Aorta (tissue), 5 donors: ENCODE measurements at regions not wholly inside any gene's neighbourhood (a gene's known extent, or its start where the extent isn't known, plus 50 kb on each side); places are given as distances from the start of the nearest gene placed in this dataset.
"Not testable (repeated sequence)": the region's sequence is repeated elsewhere in the genome, so short reads cannot be mapped to it uniquely, and the experiment has no call there.

Experiments
- ATAC-seq: fragments of 200-7000 bp; cut with Tn5 transposase; one replicate; pipeline ENCODE4 v1.9.1; 2022; ENCODE audit warnings: moderate library complexity; ENCODE audit not compliant: low FRiP score
- DNase-seq, 2 donors: peaks; one replicate each; pipeline ENCODE4 v3.0.0-alpha.2; 2020
- H3K27ac ChIP-seq, 2 donors: one replicate each; pipeline ENCODE4 v1.5.1; 2013; ENCODE audit warnings: low read length in 2 of 2, mild to moderate bottlenecking in 2 of 2, moderate library complexity in 2 of 2, control low read depth in 1 of 2, inconsistent platforms in 1 of 2, low read depth in 1 of 2
- H3K27me3 ChIP-seq, 2 donors: one replicate each; pipeline ENCODE4 v1.6.1; 2013; ENCODE audit warnings: control low read depth in 1 of 2, low read length in 1 of 2, mild to moderate bottlenecking in 1 of 2, moderate library complexity in 1 of 2; ENCODE audit not compliant: insufficient read depth in 2 of 2, control insufficient read depth in 1 of 2
- H3K36me3 ChIP-seq, 2 donors: one replicate each; pipeline ENCODE4 v1.6.1; 2013; ENCODE audit warnings: control low read depth in 1 of 2, low read length in 1 of 2, mild to moderate bottlenecking in 1 of 2; ENCODE audit not compliant: insufficient read depth in 2 of 2, control insufficient read depth in 1 of 2
- H3K4me1 ChIP-seq, 2 donors: one replicate each; pipeline ENCODE4 v1.6.1; 2013; ENCODE audit warnings: low read length in 2 of 2, control low read depth in 1 of 2, mild to moderate bottlenecking in 1 of 2, moderate library complexity in 1 of 2; ENCODE audit not compliant: insufficient read depth in 2 of 2, control insufficient read depth in 1 of 2
- H3K4me3 ChIP-seq, 2 donors: one replicate each; pipeline ENCODE4 v1.5.1; 2013; ENCODE audit warnings: low read length in 2 of 2, control low read depth in 1 of 2, mild to moderate bottlenecking in 1 of 2
- H3K9me3 ChIP-seq: one replicate; pipeline ENCODE4 v1.6.1; 2013; ENCODE audit warnings: mild to moderate bottlenecking, low read length; ENCODE audit not compliant: control insufficient read depth
- WGBS, 2 donors: extraction: QIAGEN DNeasy Blood & Tissue Kit; methylation state at CpG; one replicate each; pipeline ENCODE4 v1.1.7; 2013; 5-methylcytosine and 5-hydroxymethylcytosine counted together
- intact Hi-C, 2 donors: fragments of 100-400 bp; cut with DNase I; formaldehyde crosslinking; loops; one replicate each; pipeline versions ENCODE4 v1.14.2 to v1.15.0; 2022
- donor health status: healthy with polysubstance abuse.
- donor health status: Bipolar disorder and iron deficiency.
- donor health status: DM: no; HTN: no; CAD: no.
- donor health status: DM: no; HTN: no; CAD: no.
- donor health status: DM: yes; HTN: yes; CAD: no.

GRCh38 chr2:236353594-236353942 is 89.4 kb upstream of the ASB18 start:
- no peaks in the 10 kb centered on the region for H3K9me3 ChIP-seq
- intact Hi-C loops, result loop anchor here (2.0 to 10.0 kb wide), 5 partner anchors 151 to 709 kb away; partner anchors contain the start of gene ACKR3 (in 1 of the 2)
- H3K4me3 ChIP-seq, result no peak overlapping the region
- 76 to 82% methylated on average over 6 of the region's 6 CpGs for whole genome bisulfite sequencing, 2 donors
- no peaks in the 10 kb centered on the region for H3K27me3 ChIP-seq
- no peak overlapping the region for H3K27ac ChIP-seq
- ATAC-seq (no peak), DNase-seq (no peak)
- H3K4me1 ChIP-seq, result no peaks in the 10 kb centered on the region
- no peaks in the 10 kb centered on the region for H3K36me3 ChIP-seq

GRCh38 chr2:236354056-236354940 is 90.1 kb upstream of the ASB18 start:
- 89 to 90% methylated on average over 15 of the region's 15 CpGs for WGBS, 2 donors
- ATAC-seq (no peak), DNase-seq (no peak)
- H3K4me3 ChIP-seq, result no peak overlapping the region
- no peaks in the 10 kb centered on the region for H3K36me3 ChIP-seq
- no peaks in the 10 kb centered on the region for H3K4me1 ChIP-seq
- H3K9me3 ChIP-seq, result no peaks in the 10 kb centered on the region
- H3K27ac ChIP-seq, result no peak overlapping the region
- intact Hi-C loops, result loop anchor here (2.0 to 10.0 kb wide), 5 partner anchors 151 to 713 kb away; partner anchors contain the start of gene ACKR3 (in 1 of the 2)
- no peaks in the 10 kb centered on the region for H3K27me3 ChIP-seq

- Histone ChIP-seq H3K27ac (no peak overlapping the region), H3K27me3 (no peaks in the 10 kb centered on the region), H3K9me3 (no peaks in the 10 kb centered on the region), H3K4me3 (no peak overlapping the region), H3K4me1 (no peaks in the 10 kb centered on the region), H3K36me3 (no peaks in the 10 kb centered on the region)
- intact Hi-C loops, result loop anchor here (2.0 to 10.0 kb wide), 5 partner anchors 150 to 712 kb away; partner anchors contain the start of gene ACKR3 (in 1 of the 2)
- no peak for ATAC-seq
- DNase-seq, result no peak
- WGBS, 2 donors, result 88 to 89% methylated on average over 21 of the region's 21 CpGs
These were observed 90.9 kb upstream of the ASB18 start for GRCh38 chr2:236354973-236355595.

GRCh38 chr2:236355911-236356310 is 91.7 kb upstream of the ASB18 start:
- H3K36me3 ChIP-seq, result no peaks in the 10 kb centered on the region
- no peak for DNase-seq
- no peak overlapping the region for H3K4me3 ChIP-seq
- intact Hi-C loops, result loop anchor here in 1 of 2 donors (2.0 to 10.0 kb wide), 3 partner anchors 149 to 711 kb away; partner anchors contain the start of gene ACKR3
- no peaks in the 10 kb centered on the region for H3K27me3 ChIP-seq
- no peak overlapping the region for H3K27ac ChIP-seq
- no peaks in the 10 kb centered on the region for H3K9me3 ChIP-seq
- no peak for ATAC-seq
- no peaks in the 10 kb centered on the region for H3K4me1 ChIP-seq
- WGBS, 2 donors, result 67 to 80% methylated on average over 8 to 9 of the region's 9 CpGs

- not testable (repeated sequence) for ATAC-seq, H3K36me3 ChIP-seq, H3K9me3 ChIP-seq, H3K4me1 ChIP-seq, H3K27ac ChIP-seq, DNase-seq, H3K4me3 ChIP-seq, H3K27me3 ChIP-seq
- intact Hi-C loops, result loop anchor here in 1 of 2 donors (10.0 kb wide), 2 partner anchors 148 to 208 kb away; partner anchors contain the start of gene ACKR3
- 95 to 96% methylated on average over 8 to 9 of the region's 11 CpGs for WGBS, 2 donors
These were observed 92.1 kb upstream of the ASB18 start for GRCh38 chr2:236356321-236356720.

- intact Hi-C loops, result loop anchor here in 1 of 2 donors (10.0 kb wide), 2 partner anchors 146 to 206 kb away; partner anchors contain the start of gene ACKR3
- not testable (repeated sequence) for DNase-seq, H3K36me3 ChIP-seq, ATAC-seq, H3K4me3 ChIP-seq, H3K27me3 ChIP-seq, H3K4me1 ChIP-seq, H3K9me3 ChIP-seq, H3K27ac ChIP-seq
- WGBS, 2 donors, result 92 to 94% methylated on average over 9 to 10 of the region's 10 CpGs
These were observed 94.3 kb upstream of the ASB18 start for GRCh38 chr2:236358482-236358881.

- intact Hi-C loops, result loop anchor here in 1 of 2 donors (10.0 kb wide), 2 partner anchors 145 to 205 kb away; partner anchors contain the start of gene ACKR3
- 82% methylated on average over 10 of the region's 10 CpGs for WGBS, 2 donors
These were observed 95.3 kb upstream of the ASB18 start for GRCh38 chr2:236359426-236360045.

GRCh38 chr2:236360496-236360895 is 96.3 kb upstream of the ASB18 start:
- intact Hi-C loops, result no loop called here
- Histone ChIP-seq H3K27me3 (no peaks in the 10 kb centered on the region), H3K36me3 (no peaks in the 10 kb centered on the region), H3K4me1 (no peaks in the 10 kb centered on the region), H3K4me3 (no peak overlapping the region), H3K27ac (no peak overlapping the region), H3K9me3 (no peaks in the 10 kb centered on the region)
- DNase-seq (no peak), ATAC-seq (no peak)
- WGBS, 2 donors, result 15 to 18% methylated on average over 4 of the region's 4 CpGs

More at GRCh38 chr2:236359426-236360045, 95.3 kb upstream of the ASB18 start:
- no peaks in the 10 kb centered on the region for H3K4me1 ChIP-seq
- no peak for ATAC-seq
- DNase-seq, result no peak
- H3K27ac ChIP-seq, result no peak overlapping the region
- H3K36me3 ChIP-seq, result no peaks in the 10 kb centered on the region
- H3K9me3 ChIP-seq, result no peaks in the 10 kb centered on the region
- no peak overlapping the region for H3K4me3 ChIP-seq
- no peaks in the 10 kb centered on the region for H3K27me3 ChIP-seq
